ENCODE measurements at regions not wholly inside any gene's neighbourhood (a gene's known extent, or its start where the extent isn't known, plus 50 kb on each side); places are given as distances from the start of the nearest gene placed in this dataset.

- TF ChIP-seq CTCF (IDR thresholded peaks at IDR 0.05; ENCODE audit: low read length) (no peak), EZH2 (IDR thresholded peaks at IDR 0.05; ENCODE audit: borderline replicate concordance, low read length) (no peak)
Measured at GRCh38 chr10:71029907-71030306, 141.5 kb upstream of the PCBD1 start.
